Naive thymus-derived CD8-positive, alpha-beta T cell (primary cell): ENCODE measurements at regions not wholly inside any gene's neighbourhood (a gene's known extent, or its start where the extent isn't known, plus 50 kb on each side); places are given as distances from the start of the nearest gene placed in this dataset.
"Not testable (repeated sequence)": the region's sequence is repeated elsewhere in the genome, so short reads cannot be mapped to it uniquely, and the experiment has no call there.

Experiments
- ATAC-seq, 2 donors: fragments of 150-1000 bp; cut with Tn5 transposase in 1 of 2; sonication (Bioruptor Pico), chemical (Tn5 transposase) in 1 of 2; 1 replicate in 1 of 2; 2 replicates in 1 of 2; pipeline ENCODE4 v1.10.0; 2021; ENCODE audit warnings: mild to moderate bottlenecking in 2 of 2, moderate library complexity in 2 of 2
- POLR2A ChIA-PET: fragments of 350-600 bp; sonication (Branson Sonifier 250); formaldehyde crosslinking; loops from one replicate; lab custom pipeline; 2021; ENCODE audit warnings: antibody characterized with exemption; lab: Charles Lee
- DNase-seq, 10 donors: peaks; one replicate each; pipeline versions ENCODE4 v3.0.0 to v3.0.0-alpha.2; 2020 to 2022
- H3K27ac Mint-ChIP-seq, 10 donors: one replicate each; pipeline ENCODE4 v1.8.0; 2020 to 2022; ENCODE audit warnings: mild to moderate bottlenecking in 10 of 10, mixed read lengths in 10 of 10, moderate library complexity in 4 of 10, inconsistent platforms in 1 of 10
- H3K27me3 Mint-ChIP-seq, 5 donors: one replicate each; pipeline ENCODE4 v1.8.0; 2021 to 2022; ENCODE audit warnings: mixed read lengths in 5 of 5
- H3K36me3 Mint-ChIP-seq, 3 donors: one replicate each; pipeline ENCODE4 v1.8.0; 2020 to 2022; ENCODE audit warnings: mixed read lengths in 3 of 3, mild to moderate bottlenecking in 2 of 3, inconsistent platforms in 1 of 3
- H3K4me1 Mint-ChIP-seq, 4 donors: one replicate each; pipeline ENCODE4 v1.8.0; 2021 to 2022; ENCODE audit warnings: mixed read lengths in 4 of 4
- H3K4me3 Mint-ChIP-seq, 10 donors: one replicate each; pipeline ENCODE4 v1.8.0; 2020 to 2022; ENCODE audit warnings: mild to moderate bottlenecking in 10 of 10, mixed read lengths in 10 of 10, moderate library complexity in 6 of 10, inconsistent platforms in 1 of 10
- H3K9me3 Mint-ChIP-seq, 9 donors: one replicate each; pipeline ENCODE4 v1.8.0; 2020 to 2022; ENCODE audit warnings: mixed read lengths in 9 of 9, mild to moderate bottlenecking in 3 of 9, inconsistent platforms in 1 of 9, moderate library complexity in 1 of 9

DNA sequence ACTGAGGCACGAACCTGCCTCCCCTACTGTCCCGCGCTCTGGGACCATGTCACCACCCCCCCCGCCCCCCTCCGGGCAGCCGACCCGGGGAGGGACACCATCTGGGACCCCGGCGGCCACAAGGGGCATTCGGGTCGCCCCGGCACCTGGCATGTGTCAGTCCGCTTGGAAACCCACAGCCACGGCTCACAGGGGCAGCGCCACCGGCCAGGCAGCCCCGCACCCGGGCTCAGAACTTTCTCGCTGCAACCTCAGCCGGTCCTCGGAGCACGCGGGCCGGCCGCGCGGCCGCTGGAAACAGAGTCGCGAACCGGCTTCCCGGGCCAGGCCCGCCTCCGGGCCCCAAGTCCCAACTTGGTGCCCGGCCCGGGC is 159.9 kb upstream of the GRK3 start:
- DNase-seq = no peak
- no peaks in the 10 kb centered on the region for H3K9me3 Mint-ChIP-seq
- ATAC-seq = no peak
- peaks cover 13 to 53% (median 46%) of the 10 kb centered on the region in 4 donors for H3K4me1 Mint-ChIP-seq
- POLR2A ChIA-PET = interaction anchor here (1.0 kb wide), 1 partner anchor 21 kb away, joined by 3 read pairs; no protein-coding TSS in a partner anchor
- no peaks in the 10 kb centered on the region for H3K36me3 Mint-ChIP-seq
- peak overlapping the region in 4 of 10 donors; percentile 75 to 87 (median 78) for H3K27ac Mint-ChIP-seq
- peak overlapping the region; percentile 80 to 94 (median 88) for H3K4me3 Mint-ChIP-seq
- H3K27me3 Mint-ChIP-seq = no peaks in the 10 kb centered on the region

DNA sequence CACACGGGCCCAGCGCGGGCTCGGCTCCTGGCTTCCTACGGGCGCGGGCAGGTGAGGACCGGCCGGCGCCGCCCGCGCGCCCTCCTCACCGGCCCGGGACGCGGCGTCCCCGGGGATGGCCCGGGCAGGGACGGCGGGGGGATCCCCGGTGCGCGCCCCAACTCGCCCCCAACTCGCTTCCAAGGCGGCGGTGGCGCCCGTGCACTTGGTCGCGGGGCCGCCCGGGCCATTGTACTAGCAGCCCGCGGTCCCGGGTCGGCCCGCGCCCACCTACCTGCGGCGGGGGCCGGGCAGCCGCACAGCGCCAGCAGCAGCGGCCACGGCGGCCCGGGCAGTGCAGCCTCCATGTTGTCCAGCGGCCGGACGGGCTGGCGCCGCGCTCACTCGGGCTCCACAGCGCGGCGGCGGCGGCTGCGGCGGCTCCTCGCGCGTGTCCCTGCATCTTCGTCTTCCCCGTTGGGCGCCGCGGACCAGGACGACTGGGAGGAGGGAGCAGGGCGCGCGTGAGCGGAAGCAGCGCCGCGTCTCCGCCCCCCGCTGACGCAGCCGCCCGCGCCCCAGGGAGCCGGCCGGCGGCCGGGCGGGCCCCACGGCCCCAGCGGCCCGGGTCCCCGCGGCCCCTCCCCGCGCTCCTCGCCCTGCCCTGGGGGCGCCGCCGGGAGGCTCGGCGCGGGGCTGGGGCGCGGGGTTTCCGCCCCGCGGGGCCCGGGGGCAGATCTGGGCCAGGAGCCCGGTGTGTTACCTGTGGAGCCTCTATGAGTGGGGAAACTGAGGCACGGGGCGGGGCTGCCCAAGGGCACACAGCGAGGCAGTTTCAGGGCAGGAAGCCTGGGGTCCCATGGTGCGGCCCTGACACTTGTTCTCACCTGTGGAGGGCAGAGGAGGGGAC is 159.3 kb upstream of the GRK3 start:
- POLR2A ChIA-PET = no interaction called here

DNA sequence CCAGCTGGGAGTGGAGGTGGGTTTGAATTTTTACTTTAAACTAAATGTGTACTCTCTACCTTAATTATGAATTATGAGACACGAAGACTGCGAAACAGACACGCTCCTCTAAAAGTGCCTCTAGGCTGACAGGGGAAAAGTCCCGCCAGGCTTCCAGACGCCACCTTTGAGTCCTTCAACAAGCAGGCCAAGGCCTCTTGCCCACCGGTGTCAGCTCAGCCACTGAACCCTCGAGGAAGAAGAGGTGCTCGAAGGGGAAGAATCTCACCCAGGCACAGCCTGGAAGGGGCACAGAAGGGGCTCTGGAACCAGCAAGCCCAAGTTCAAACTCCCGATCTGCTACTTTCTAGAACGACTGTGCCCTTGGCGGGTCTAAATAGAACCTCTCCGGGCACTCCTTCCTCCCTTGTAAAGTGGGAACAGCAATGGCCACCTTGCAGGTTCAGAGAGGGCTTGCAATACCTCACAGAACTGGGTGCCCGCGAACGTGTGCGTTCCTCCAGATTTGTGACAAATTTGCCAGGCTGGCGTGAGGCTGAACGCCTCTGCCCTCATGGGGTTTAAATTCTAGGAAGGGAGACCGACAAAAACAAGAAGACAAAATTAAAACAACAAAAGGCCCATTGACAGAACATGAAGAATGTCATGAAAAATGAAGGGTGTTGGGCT is 158.5 kb upstream of the GRK3 start:
- DNase-seq (no peak), ATAC-seq (no peak)
- Mint-ChIP-seq H3K4me3 (peak overlapping the region; percentile 73 to 91 (median 81)), H3K36me3 (no peaks in the 10 kb centered on the region), H3K4me1 (peaks cover 13 to 48% (median 41%) of the 10 kb centered on the region in 4 donors), H3K27ac (peak overlapping the region; percentile 65 to 91 (median 84)), H3K9me3 (no peaks in the 10 kb centered on the region), H3K27me3 (no peaks in the 10 kb centered on the region)
- POLR2A ChIA-PET = no interaction called here

More for the DNA sequence above, 159.3 kb upstream of the GRK3 start:
- ATAC-seq = peak; percentile 73 to 91
- DNase-seq = peak; percentile 35 to 75 (median 53)
- Mint-ChIP-seq H3K4me3 (peak overlapping the region; percentile 73 to 91 (median 81)), H3K9me3 (no peaks in the 10 kb centered on the region), H3K4me1 (peaks cover 13 to 48% (median 43%) of the 10 kb centered on the region in 4 donors), H3K36me3 (no peaks in the 10 kb centered on the region), H3K27me3 (no peaks in the 10 kb centered on the region), H3K27ac (peak overlapping the region in 8 of 10 donors; percentile 65 to 91 (median 84))

DNA sequence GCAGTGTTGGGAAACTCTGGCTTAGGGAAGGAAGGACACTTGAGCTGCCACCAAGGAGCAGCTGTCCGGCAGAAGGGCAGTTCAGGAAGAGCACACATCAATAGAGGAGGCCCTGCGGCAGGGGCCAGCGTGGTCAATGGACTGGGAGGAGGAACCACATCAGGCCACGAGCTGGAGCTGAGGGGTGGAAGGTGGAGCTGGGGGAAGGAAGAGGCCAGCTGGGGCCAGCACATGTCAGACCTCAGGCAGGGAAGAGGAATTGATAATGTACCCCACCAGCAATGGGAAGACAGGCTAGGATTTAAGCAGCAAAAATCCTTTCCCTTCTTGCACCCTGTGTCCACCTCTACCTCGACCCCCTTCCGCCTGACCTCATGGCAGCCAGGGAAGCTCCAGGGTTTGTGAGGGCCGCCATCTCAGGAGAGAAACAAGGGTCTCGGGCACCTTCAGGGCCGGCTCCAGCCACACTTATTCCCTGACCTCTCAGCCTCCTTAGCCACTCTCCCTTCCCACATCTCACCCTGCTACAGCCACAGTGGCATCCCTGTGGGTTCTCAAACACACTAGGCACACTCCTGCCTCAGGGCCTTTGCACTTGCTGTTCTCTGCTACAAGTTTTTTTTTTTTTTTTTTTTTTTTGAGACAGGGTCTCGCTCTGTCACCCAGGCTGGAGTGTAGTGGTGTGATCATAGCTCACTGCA is 157.8 kb upstream of the GRK3 start:
- POLR2A ChIA-PET = no interaction called here

DNA sequence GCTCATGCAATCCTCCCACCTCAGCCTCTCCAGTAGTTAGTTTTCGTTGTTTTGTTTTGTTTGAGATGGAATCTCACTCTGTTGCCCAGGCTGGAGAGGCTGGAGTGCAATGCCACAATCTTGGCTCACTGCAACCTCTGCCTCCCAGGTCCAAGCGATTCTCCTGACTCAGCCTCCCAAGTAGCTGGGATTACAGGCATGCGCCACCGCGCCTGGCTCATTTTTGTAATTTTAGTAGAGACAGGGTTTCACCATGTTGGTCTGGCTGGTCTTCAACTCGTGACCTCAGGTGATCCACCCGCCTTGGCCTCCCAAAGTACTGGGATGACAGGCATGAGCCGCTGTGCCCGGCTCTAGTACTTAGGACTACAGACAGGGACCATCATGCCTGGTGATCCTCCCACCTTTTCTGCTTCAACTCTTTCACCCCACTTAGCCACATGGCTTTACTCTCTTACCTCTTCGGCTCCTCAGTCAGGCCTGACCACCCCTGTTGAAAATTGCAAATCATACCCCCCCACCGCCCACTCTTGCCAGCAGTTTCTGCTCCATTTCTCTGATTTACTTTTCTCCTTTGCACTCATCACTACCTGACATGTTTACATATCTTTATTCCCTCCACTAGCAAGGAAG is 157.1 kb upstream of the GRK3 start:
- no peak for DNase-seq

More for the DNA sequence above, 157.8 kb upstream of the GRK3 start:
- peak overlapping the region; percentile 73 to 91 (median 81) for H3K4me3 Mint-ChIP-seq
- H3K36me3 Mint-ChIP-seq = no peaks in the 10 kb centered on the region
- no peaks in the 10 kb centered on the region for H3K9me3 Mint-ChIP-seq
- H3K27ac Mint-ChIP-seq = peak overlapping the region in 9 of 10 donors; percentile 2 to 89 (median 79)
- ATAC-seq (no peak), DNase-seq (no peak)
- peaks cover 12 to 46% (median 37%) of the 10 kb centered on the region in 4 donors for H3K4me1 Mint-ChIP-seq
- H3K27me3 Mint-ChIP-seq = no peaks in the 10 kb centered on the region

DNA sequence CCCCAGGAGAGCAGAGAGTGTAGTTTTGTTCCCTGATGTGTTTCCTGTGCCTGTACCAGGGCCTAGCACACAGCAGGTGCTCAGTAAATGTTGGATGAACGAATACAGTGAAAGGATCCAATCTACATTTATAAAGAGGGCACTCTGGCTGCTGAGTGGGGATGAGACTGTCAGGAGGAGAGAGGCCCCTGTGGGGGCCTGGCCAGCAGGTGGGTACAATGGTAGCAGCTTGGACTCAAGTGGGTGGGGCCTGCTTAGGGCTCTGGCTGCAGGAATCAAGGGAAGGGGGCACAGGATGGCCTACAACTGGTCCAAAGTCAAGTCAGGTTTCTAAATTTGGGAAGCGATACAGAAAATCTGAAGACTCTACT is 156.6 kb upstream of the GRK3 start:
- Mint-ChIP-seq H3K36me3 (no peaks in the 10 kb centered on the region), H3K27ac (peak overlapping the region in 2 of 10 donors; percentile 6 to 12)

More for the DNA sequence above, 157.1 kb upstream of the GRK3 start:
- Mint-ChIP-seq H3K9me3 (no peaks in the 10 kb centered on the region), H3K4me1 (peaks cover 12 to 39% (median 30%) of the 10 kb centered on the region in 4 donors), H3K4me3 (peak overlapping the region; percentile 33 to 91 (median 62)), H3K27ac (peak overlapping the region in 6 of 10 donors; percentile 6 to 83 (median 22)), H3K27me3 (no peaks in the 10 kb centered on the region), H3K36me3 (no peaks in the 10 kb centered on the region)
- POLR2A ChIA-PET = no interaction called here
- ATAC-seq = no peak

DNA sequence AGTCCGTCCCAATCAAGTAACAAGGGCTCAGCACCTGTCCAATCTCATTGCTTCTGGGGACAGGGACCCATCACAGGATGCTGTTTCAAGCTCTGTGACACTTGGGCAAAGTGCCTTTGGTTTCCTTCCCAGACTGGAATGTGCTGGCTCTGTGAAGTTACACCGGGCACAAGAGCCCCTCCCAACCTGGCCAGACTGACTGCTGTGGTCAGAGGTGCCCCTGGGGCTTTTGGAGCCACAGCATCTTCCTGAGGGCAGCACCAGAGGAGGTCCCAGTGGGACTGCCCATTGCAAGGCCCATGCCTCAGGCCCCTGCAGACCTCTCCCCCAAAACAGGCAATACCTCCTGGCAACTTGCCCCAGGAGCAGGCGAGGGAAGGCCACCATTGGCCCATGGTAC is 155.2 kb upstream of the GRK3 start:
- Mint-ChIP-seq H3K4me1 (peaks cover 4 to 20% (median 11%) of the 10 kb centered on the region in 4 donors), H3K36me3 (peaks cover 0 to 4% (median 0%) of the 10 kb centered on the region in 3 donors), H3K27ac (no peak overlapping the region), H3K27me3 (peaks cover 0 to 2% (median 0%) of the 10 kb centered on the region in 5 donors), H3K4me3 (no peak overlapping the region), H3K9me3 (peaks cover 0 to 15% (median 0%) of the 10 kb centered on the region in 9 donors)
- DNase-seq (no peak), ATAC-seq (no peak)
- POLR2A ChIA-PET = no interaction called here

More for the DNA sequence above, 156.6 kb upstream of the GRK3 start:
- H3K4me3 Mint-ChIP-seq = peak overlapping the region in 6 of 10 donors; percentile 41 to 82 (median 62)
- peaks cover 0 to 4% (median 0%) of the 10 kb centered on the region in 9 donors for H3K9me3 Mint-ChIP-seq
- POLR2A ChIA-PET = interaction anchor here (0.7 kb wide), 1 partner anchor 35 kb away, joined by 4 read pairs; no protein-coding TSS in a partner anchor
- no peak for ATAC-seq
- peaks cover 12 to 34% (median 25%) of the 10 kb centered on the region in 4 donors for H3K4me1 Mint-ChIP-seq
- DNase-seq = no peak
- H3K27me3 Mint-ChIP-seq = peaks cover 0 to under 1% (median 0%) of the 10 kb centered on the region in 5 donors

DNA sequence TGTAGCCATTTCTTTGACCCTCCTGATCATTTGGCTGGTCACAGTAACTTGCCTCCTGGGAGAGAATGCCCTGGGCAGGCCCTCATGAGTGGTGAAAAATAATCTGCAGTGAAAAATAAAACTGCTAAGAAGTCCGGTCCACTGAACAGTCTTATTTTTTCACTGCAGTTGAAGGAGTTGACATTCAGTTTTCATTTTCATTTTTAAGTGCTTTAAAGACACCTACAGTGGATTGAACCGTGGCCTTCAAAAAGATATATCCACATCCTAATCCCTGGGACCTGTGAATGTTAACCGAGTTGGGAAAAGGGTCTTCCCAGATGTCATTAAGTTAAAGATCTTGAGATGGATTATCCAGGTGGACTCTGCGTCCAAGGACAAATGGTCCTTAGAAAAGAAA is 153.6 kb upstream of the GRK3 start:
- peak overlapping the region; percentile 37 to 74 (median 57) for H3K4me3 Mint-ChIP-seq
- POLR2A ChIA-PET = no interaction called here
- peak overlapping the region in 7 of 10 donors; percentile 7 to 88 (median 63) for H3K27ac Mint-ChIP-seq
- H3K36me3 Mint-ChIP-seq = peaks cover 0 to 4% (median 0%) of the 10 kb centered on the region in 3 donors
- DNase-seq = no peak
- H3K4me1 Mint-ChIP-seq = peaks cover 4 to 16% (median 8%) of the 10 kb centered on the region in 4 donors
- ATAC-seq = no peak
- H3K27me3 Mint-ChIP-seq = peaks cover 0 to 6% (median 5%) of the 10 kb centered on the region in 5 donors
- peaks cover 0 to 16% (median 0%) of the 10 kb centered on the region in 9 donors for H3K9me3 Mint-ChIP-seq

DNA sequence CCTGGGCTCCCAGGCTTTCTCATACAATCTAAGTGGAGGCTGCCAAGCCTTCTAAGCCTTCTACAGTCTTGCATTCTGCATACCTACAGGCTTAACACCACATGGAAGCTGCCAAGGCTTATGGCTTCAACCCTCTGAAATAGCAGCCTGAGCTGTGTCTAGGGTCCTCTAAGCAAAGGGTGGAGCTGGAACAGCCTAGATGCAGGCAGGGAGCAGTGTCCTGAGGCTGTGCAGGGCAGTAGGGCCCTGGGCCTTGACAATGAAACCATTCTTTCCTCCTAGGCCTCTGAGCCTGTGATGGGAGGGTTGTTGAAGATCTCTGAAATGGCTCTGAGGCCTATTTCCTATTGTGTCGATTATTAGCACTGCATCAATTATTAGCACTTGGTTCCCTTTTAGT is 150.9 kb upstream of the GRK3 start:
- Mint-ChIP-seq H3K36me3 (peaks cover 0 to 4% (median 0%) of the 10 kb centered on the region in 3 donors), H3K27ac (no peak overlapping the region)
- POLR2A ChIA-PET = no interaction called here

DNA sequence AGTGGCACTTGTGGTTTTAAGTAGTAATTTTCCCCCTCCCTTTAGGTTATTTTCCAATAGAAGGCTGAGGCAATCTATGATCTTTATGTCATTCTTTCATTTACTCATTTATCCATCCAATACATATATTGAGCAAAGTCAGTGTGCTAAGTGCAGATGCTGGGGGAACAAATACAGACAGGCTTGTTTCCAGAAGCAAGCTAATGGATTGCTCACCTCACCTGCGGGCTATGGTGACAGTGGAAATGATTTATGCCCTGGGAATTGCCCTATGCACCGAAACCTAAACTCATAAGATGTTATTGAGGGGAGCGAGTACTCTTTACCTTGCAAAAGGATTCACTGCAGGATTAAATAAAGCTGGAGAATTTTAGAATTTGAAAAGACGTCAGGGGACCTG is 148.7 kb upstream of the GRK3 start:
- POLR2A ChIA-PET, H3K4me3 Mint-ChIP-seq, H3K27ac Mint-ChIP-seq, ATAC-seq, DNase-seq, H3K36me3 Mint-ChIP-seq: not testable (repeated sequence)
- Mint-ChIP-seq H3K27me3 (peaks cover 18 to 34% (median 24%) of the 10 kb centered on the region in 5 donors), H3K9me3 (peaks cover 0 to 16% (median 0%) of the 10 kb centered on the region in 9 donors), H3K4me1 (peaks cover 6 to 25% (median 20%) of the 10 kb centered on the region in 4 donors)

More for the DNA sequence above, 150.9 kb upstream of the GRK3 start:
- Mint-ChIP-seq H3K27me3 (peaks cover 0 to 14% (median 9%) of the 10 kb centered on the region in 5 donors), H3K9me3 (peaks cover 0 to 16% (median 0%) of the 10 kb centered on the region in 9 donors), H3K4me1 (peaks cover 0 to 8% (median 3%) of the 10 kb centered on the region in 4 donors), H3K4me3 (no peak overlapping the region)
- DNase-seq (no peak), ATAC-seq (no peak)

DNA sequence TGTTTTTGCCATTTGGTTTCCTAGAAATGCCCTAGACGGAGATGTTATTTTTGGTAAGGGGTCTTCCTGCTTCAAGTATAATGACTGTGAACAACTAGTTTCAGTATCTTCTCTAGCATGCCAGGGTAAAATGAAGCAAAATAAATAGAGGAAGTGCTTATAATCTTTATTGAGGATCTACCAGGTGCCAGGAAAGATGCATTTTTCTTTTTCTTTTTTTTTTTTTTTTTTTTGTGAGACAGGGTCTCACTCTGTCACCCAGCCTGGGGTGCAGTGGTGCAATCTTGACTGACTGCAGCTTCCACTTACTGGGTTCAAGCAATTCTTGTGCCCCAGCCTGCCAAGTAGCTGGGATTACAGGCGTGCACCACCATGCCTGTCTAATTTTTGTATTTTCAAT is 146.6 kb upstream of the GRK3 start:
- POLR2A ChIA-PET = interaction anchor here (0.6 kb wide), 1 partner anchor 951 kb away, joined by 4 read pairs; no protein-coding TSS in a partner anchor
- ATAC-seq, H3K36me3 Mint-ChIP-seq, H3K27ac Mint-ChIP-seq, H3K4me3 Mint-ChIP-seq, DNase-seq: not testable (repeated sequence)
- H3K27me3 Mint-ChIP-seq = peaks cover 32 to 52% (median 36%) of the 10 kb centered on the region in 5 donors
- H3K9me3 Mint-ChIP-seq = peaks cover 0 to 12% (median 0%) of the 10 kb centered on the region in 9 donors
- peaks cover 9 to 32% (median 25%) of the 10 kb centered on the region in 4 donors for H3K4me1 Mint-ChIP-seq
